HEK293 (cell line): ENCODE measurements at regions not wholly inside any gene's neighbourhood (a gene's known extent, or its start where the extent isn't known, plus 50 kb on each side); places are given as distances from the start of the nearest gene placed in this dataset.

Experiments
- ZFP37 ChIP-seq: fragments of 450-650 bp; formaldehyde crosslinking; IDR thresholded peaks from 2 replicates; pipeline ENCODE4 v1.5.1; 2016; ENCODE audit warnings: missing biosample characterization, missing genetic modification characterization
- ZNF654 ChIP-seq: fragments of 450-650 bp; formaldehyde crosslinking; IDR thresholded peaks from 2 replicates; pipeline ENCODE4 v1.5.1; 2016; ENCODE audit warnings: low read depth, missing biosample characterization, missing genetic modification characterization

DNA sequence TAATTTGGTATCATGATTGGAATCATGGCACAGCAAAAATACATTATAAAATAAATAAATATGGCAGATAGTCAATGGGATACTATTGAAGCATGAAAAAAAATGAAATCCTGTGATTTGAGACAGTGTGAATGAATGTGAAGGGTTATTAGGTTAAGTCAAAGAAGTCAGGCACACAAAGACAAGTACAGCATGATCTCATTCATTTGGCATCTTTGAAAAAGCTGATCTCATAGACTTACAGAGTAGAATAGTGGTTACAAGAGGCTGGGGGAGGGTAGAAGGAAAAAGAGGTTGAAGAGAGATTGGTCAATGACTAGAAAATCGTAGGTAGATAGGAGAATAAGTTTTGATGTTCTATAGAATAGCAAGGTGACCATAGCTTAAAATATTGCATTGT, 295.1 kb upstream of the SLITRK5 start:
- TF ChIP-seq ZFP37 (no peak), ZNF654 (no peak)
